Hepatocyte (in vitro differentiated cells): ENCODE measurements at regions not wholly inside any gene's neighbourhood (a gene's known extent, or its start where the extent isn't known, plus 50 kb on each side); places are given as distances from the start of the nearest gene placed in this dataset.

Experiments used
- CTCF ChIP-seq: fragments of 200-600 bp; sonication (generic); IDR thresholded peaks from 2 replicates; pipeline ENCODE4 v1.5.1; 2016; ENCODE audit warnings: antibody characterized with exemption, mild to moderate bottlenecking; ENCODE audit not compliant: poor library complexity
- EZH2 ChIP-seq: fragments of 200-600 bp; sonication (generic); IDR thresholded peaks from 2 replicates; pipeline ENCODE4 v1.6.1; 2016; ENCODE audit warnings: antibody characterized with exemption, mild to moderate bottlenecking, borderline replicate concordance
- EZH2phosphoT487 ChIP-seq: fragments of 200-600 bp; sonication (generic); IDR thresholded peaks from one replicate; pipeline ENCODE4 v1.6.1; 2018; ENCODE audit warnings: antibody characterized with exemption, mild to moderate bottlenecking, low read depth, moderate library complexity; ENCODE audit not compliant: unreplicated experiment, severe bottlenecking

GRCh38 chr2:21270083-21270491 is 146.3 kb downstream of the TDRD15 start:
- TF ChIP-seq EZH2phosphoT487 = peak; percentile 60
- TF ChIP-seq CTCF = no peak
- TF ChIP-seq EZH2 = no peak
